H1 (cell line): ENCODE measurements at regions not wholly inside any gene's neighbourhood (a gene's known extent, or its start where the extent isn't known, plus 50 kb on each side); places are given as distances from the start of the nearest gene placed in this dataset.

Experiments
- HDAC2 ChIP-seq, 2 experiments: fragments of 300-600 bp in 1 of 2; sonication (generic) in 1 of 2; IDR thresholded peaks; 2 replicates each; pipeline ENCODE4 v1.6.1; 2011 to 2012; ENCODE audit warnings: low read depth in 2 of 2, low read length in 2 of 2, mild to moderate bottlenecking in 2 of 2, moderate library complexity in 2 of 2, borderline replicate concordance in 1 of 2, inconsistent platforms in 1 of 2
- RAD21 ChIP-seq, 2 experiments: IDR thresholded peaks in 1 of 2; conservative IDR thresholded peaks in 1 of 2; 2 replicates each; pipeline ENCODE4 v1.6.1; 2011; ENCODE audit warnings: low read depth in 2 of 2, low read length in 2 of 2, improper control_type of control experiment in 1 of 2, inconsistent platforms in 1 of 2, mild to moderate bottlenecking in 1 of 2, moderate library complexity in 1 of 2
- RXRA ChIP-seq: IDR thresholded peaks from 2 replicates; pipeline ENCODE4 v1.6.1; 2011; ENCODE audit warnings: low read depth, mild to moderate bottlenecking, low read length, moderate library complexity; ENCODE audit not compliant: insufficient read depth
- SIN3A ChIP-seq, 2 experiments: IDR thresholded peaks in 1 of 2; conservative IDR thresholded peaks in 1 of 2; 2 replicates each; pipeline ENCODE4 v1.6.1; 2011 to 2012; ENCODE audit warnings: low read length in 2 of 2, improper control_type of control experiment in 1 of 2, low read depth in 1 of 2, mild to moderate bottlenecking in 1 of 2
- SIX5 ChIP-seq: IDR thresholded peaks from 2 replicates; pipeline ENCODE4 v1.6.1; 2011; ENCODE audit warnings: mild to moderate bottlenecking, low read depth, low read length
- TF ChIP-seq, protein P1 (sequence below), 3 experiments: IDR thresholded peaks; 1 replicate in 2 of 3; 2 replicates in 1 of 3; pipeline versions ENCODE4 v1.5.1 to v1.6.1; 2011; ENCODE audit warnings: low read length in 3 of 3, mild to moderate bottlenecking in 3 of 3, inconsistent platforms in 2 of 3, low read depth in 1 of 3, moderate library complexity in 1 of 3; ENCODE audit not compliant: insufficient read depth in 1 of 3; ENCODE audit errors: control extremely low read depth in 1 of 3
- TF ChIP-seq, protein P2 (sequence below): IDR thresholded peaks from 2 replicates; pipeline ENCODE4 v1.6.1; 2012; ENCODE audit warnings: inconsistent platforms

DNA sequence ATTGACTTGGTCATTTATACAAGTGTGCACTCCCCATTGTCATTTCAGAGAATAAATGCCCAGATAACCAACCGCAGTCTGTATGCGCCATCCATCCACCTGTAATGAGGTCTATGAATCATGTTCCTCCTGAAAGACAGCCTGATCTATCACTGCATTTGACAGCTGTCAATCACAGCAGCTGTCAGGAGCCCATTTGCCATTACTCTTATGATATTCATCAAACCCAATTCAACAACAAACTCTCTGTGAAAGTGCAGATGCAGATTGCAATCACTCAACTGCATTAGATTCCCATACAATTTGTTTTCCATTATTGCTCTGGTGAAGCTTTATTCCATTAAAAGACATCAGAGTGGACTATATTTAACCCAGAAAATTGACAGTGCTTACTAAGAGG is 586.9 kb upstream of the KIRREL3 start (continued):
- TF ChIP-seq RAD21 (IDR thresholded peaks at IDR 0.05 in 1 of 2, conservative IDR thresholded peaks at IDR 0.05 in 1 of 2; ENCODE audit: low read depth in 2 of 2, low read length in 2 of 2) (no peak), RXRA (no peak), SIX5 (no peak), HDAC2 (IDR thresholded peaks at IDR 0.05; ENCODE audit: borderline replicate concordance in 1 of 2, low read depth in 2 of 2, low read length in 2 of 2) (no peak), SIN3A (conservative IDR thresholded peaks at IDR 0.05 in 1 of 2, IDR thresholded peaks at IDR 0.05 in 1 of 2; ENCODE audit: low read depth in 1 of 2, low read length in 2 of 2) (no peak)
- TF ChIP-seq, protein P1, sequence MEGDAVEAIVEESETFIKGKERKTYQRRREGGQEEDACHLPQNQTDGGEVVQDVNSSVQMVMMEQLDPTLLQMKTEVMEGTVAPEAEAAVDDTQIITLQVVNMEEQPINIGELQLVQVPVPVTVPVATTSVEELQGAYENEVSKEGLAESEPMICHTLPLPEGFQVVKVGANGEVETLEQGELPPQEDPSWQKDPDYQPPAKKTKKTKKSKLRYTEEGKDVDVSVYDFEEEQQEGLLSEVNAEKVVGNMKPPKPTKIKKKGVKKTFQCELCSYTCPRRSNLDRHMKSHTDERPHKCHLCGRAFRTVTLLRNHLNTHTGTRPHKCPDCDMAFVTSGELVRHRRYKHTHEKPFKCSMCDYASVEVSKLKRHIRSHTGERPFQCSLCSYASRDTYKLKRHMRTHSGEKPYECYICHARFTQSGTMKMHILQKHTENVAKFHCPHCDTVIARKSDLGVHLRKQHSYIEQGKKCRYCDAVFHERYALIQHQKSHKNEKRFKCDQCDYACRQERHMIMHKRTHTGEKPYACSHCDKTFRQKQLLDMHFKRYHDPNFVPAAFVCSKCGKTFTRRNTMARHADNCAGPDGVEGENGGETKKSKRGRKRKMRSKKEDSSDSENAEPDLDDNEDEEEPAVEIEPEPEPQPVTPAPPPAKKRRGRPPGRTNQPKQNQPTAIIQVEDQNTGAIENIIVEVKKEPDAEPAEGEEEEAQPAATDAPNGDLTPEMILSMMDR (IDR thresholded peaks at IDR 0.05; ENCODE audit: control extremely low read depth in 1 of 3, insufficient read depth in 1 of 3, low read depth in 1 of 3, low read length in 3 of 3): no peak
- TF ChIP-seq, protein P2, sequence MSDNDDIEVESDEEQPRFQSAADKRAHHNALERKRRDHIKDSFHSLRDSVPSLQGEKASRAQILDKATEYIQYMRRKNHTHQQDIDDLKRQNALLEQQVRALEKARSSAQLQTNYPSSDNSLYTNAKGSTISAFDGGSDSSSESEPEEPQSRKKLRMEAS: no peak
